ENCODE measurements at regions not wholly inside any gene's neighbourhood (a gene's known extent, or its start where the extent isn't known, plus 50 kb on each side); places are given as distances from the start of the nearest gene placed in this dataset.

- Histone ChIP-seq H3K9ac (ENCODE audit: insufficient read depth in 1 of 2, low read depth in 2 of 2, low read length in 2 of 2) (no peak overlapping the region), H3K36me3 (ENCODE audit: control insufficient read depth, insufficient read depth, low read length) (no peaks in the 10 kb centered on the region), H3K27ac (ENCODE audit: extremely low read depth, low read depth, low read length) (no peak overlapping the region), H3K27me3 (ENCODE audit: control insufficient read depth in 2 of 2, insufficient read depth in 2 of 2, low read length in 2 of 2) (no peaks in the 10 kb centered on the region), H3K9me3 (replicated peaks; ENCODE audit: control insufficient read depth, insufficient read depth, low read depth, low read length) (no peaks in the 10 kb centered on the region), H3K4me1 (replicated peaks in 1 of 2; ENCODE audit: control insufficient read depth in 2 of 2, insufficient read depth in 2 of 2, low read length in 2 of 2) (peaks cover 0 to 8% of the 10 kb centered on the region in 2 experiments; a peak in 2 of 5 replicates), H3K4me3 (no peak overlapping the region), H3K4me2 (ENCODE audit: insufficient read depth, low read length) (no peak overlapping the region; the same call in 1 of the 2 replicates), H3K9me1 (ENCODE audit: control insufficient read depth, insufficient read depth, low read length) (no peaks in the 10 kb centered on the region), H3K79me2 (ENCODE audit: control insufficient read depth, insufficient read depth, low read length) (no peaks in the 10 kb centered on the region), H2AFZ (ENCODE audit: low read depth, low read length) (peak overlapping the region; percentile 25; the same call in 1 of the 2 replicates), H4K20me1 (replicated peaks; ENCODE audit: control insufficient read depth, insufficient read depth, low read length) (no peaks in the 10 kb centered on the region)
- no TSS peak for BruUV-seq (replicated peaks)
- TF ChIP-seq RBM39 (optimal IDR thresholded peaks at IDR 0.05; ENCODE audit: low read depth, low read length) (no peak), GATA2 (CRISPR knock-in tag; IDR thresholded peaks at IDR 0.05) (peak; percentile 25; the same call in 1 of the 2 replicates), SMARCA5 (IDR thresholded peaks at IDR 0.05) (no peak), CBFA2T3 (IDR thresholded peaks at IDR 0.05) (peak; percentile 63), MEF2A (IDR thresholded peaks at IDR 0.05; ENCODE audit: control insufficient read depth, low read depth, low read length) (no peak), RHOXF2B (CRISPR knock-in tag; conservative IDR thresholded peaks at IDR 0.05) (no peak), ZNF707 (CRISPR knock-in tag; conservative IDR thresholded peaks at IDR 0.05) (no peak), SNRNP70 (optimal IDR thresholded peaks at IDR 0.05; ENCODE audit: low read depth, low read length) (no peak), SOX6 (IDR thresholded peaks at IDR 0.05) (no peak), ARID2 (IDR thresholded peaks at IDR 0.05) (no peak), ZBTB8A (IDR thresholded peaks at IDR 0.05; ENCODE audit: partially characterized antibody) (no peak), E2F1 (CRISPR knock-in tag; IDR thresholded peaks at IDR 0.05) (no peak), KDM1A (IDR thresholded peaks at IDR 0.05) (no peak), BHLHE40 (IDR thresholded peaks at IDR 0.05; ENCODE audit: low read length) (no peak), TEAD4 (IDR thresholded peaks at IDR 0.05; ENCODE audit: low read length) (0 out of 2 replicates have a peak, but pooled peaks have one; percentile 26), TEAD4 (CRISPR knock-in tag; IDR thresholded peaks at IDR 0.05; ENCODE audit: borderline replicate concordance) (no peak), SAFB (IDR thresholded peaks at IDR 0.05; ENCODE audit: borderline replicate concordance, low read depth, low read length) (no peak), ARID1B (IDR thresholded peaks at IDR 0.05) (0 out of 2 replicates have a peak, but pooled peaks have one; percentile 43), TAL1 (IDR thresholded peaks at IDR 0.05) (peak; percentile 36; the same call in 1 of the 2 replicates), TCF3 (CRISPR knock-in tag; IDR thresholded peaks at IDR 0.05) (peak; percentile 65), HOXB6 (CRISPR knock-in tag; IDR thresholded peaks at IDR 0.05; ENCODE audit: borderline replicate concordance) (no peak)
- in situ Hi-C loops (cut with MboI) (no loop called here), intact Hi-C loops (cut with micrococcal nuclease) (no loop called here)
- ChIA-PET CTCF (ENCODE audit: low intra/inter-chr PET ratio) (no interaction called here), POLR2A (interaction anchor here (0.7 to 2.5 kb wide), 4 partner anchors 16 to 25 kb away, joined by 3 to 6 read pairs (median 4); no protein-coding TSS in a partner anchor)
- ATAC-seq: peak; percentile 45; the same call in 2 of the 3 replicates
- FAIRE-seq: no peak
- WGBS (ENCODE audit: insufficient coverage, low coverage, missing lambda C conversion rate): 56% methylated on average over 6 of the region's 6 CpGs
- no peak for DNase-seq (ENCODE audit: extremely low read depth in 1 of 4, low spot score in 3 of 4)
Observed at GRCh38 chr1:182274618-182275017, 117.0 kb downstream of the GLUL start.

Measured in K562 (cell line).